GM12891 (cell line): ENCODE measurements at regions not wholly inside any gene's neighbourhood (a gene's known extent, or its start where the extent isn't known, plus 50 kb on each side); places are given as distances from the start of the nearest gene placed in this dataset.

Experiments
- DNase-seq: peaks from one replicate; pipeline ENCODE4 v3.0.0; 2011; ENCODE audit warnings: low spot score; ENCODE audit not compliant: insufficient read length
- FAIRE-seq: peaks from 2 replicates; lab custom pipeline; 2011; peaks lifted over from hg19 to GRCh38; lab: Jason Lieb, UNC
- PAX5 ChIP-seq: IDR thresholded peaks from 2 replicates; pipeline ENCODE4 v1.6.1; 2011; ENCODE audit warnings: low read length, moderate library complexity, mild to moderate bottlenecking; ENCODE audit not compliant: insufficient read depth, severe bottlenecking
- POLR2A ChIP-seq: IDR thresholded peaks from 2 replicates; pipeline ENCODE4 v1.6.1; 2011; ENCODE audit warnings: low read depth, low read length, control low read depth
- POLR2AphosphoS5 ChIP-seq: IDR thresholded peaks from 2 replicates; pipeline ENCODE4 v1.6.1; 2011; ENCODE audit warnings: low read depth, low read length, control low read depth
- POU2F2 ChIP-seq: IDR thresholded peaks from 2 replicates; pipeline ENCODE4 v1.6.1; 2011; ENCODE audit warnings: low read depth, mild to moderate bottlenecking, control low read depth, low read length, moderate library complexity
- SPI1 ChIP-seq: IDR thresholded peaks from 2 replicates; pipeline ENCODE4 v1.6.1; 2011; ENCODE audit warnings: low read depth, low read length, control low read depth
- TAF1 ChIP-seq: IDR thresholded peaks from 2 replicates; pipeline ENCODE4 v1.6.1; 2011; ENCODE audit warnings: low read depth, low read length, control low read depth

GRCh38 chrX:19172741-19173140 is 50.5 kb upstream of the ADGRG2 start:
- no peak for FAIRE-seq
- TF ChIP-seq TAF1 (no peak), POU2F2 (no peak), SPI1 (no peak), POLR2A (no peak), POLR2AphosphoS5 (no peak), PAX5 (no peak)
- no peak for DNase-seq

DNA sequence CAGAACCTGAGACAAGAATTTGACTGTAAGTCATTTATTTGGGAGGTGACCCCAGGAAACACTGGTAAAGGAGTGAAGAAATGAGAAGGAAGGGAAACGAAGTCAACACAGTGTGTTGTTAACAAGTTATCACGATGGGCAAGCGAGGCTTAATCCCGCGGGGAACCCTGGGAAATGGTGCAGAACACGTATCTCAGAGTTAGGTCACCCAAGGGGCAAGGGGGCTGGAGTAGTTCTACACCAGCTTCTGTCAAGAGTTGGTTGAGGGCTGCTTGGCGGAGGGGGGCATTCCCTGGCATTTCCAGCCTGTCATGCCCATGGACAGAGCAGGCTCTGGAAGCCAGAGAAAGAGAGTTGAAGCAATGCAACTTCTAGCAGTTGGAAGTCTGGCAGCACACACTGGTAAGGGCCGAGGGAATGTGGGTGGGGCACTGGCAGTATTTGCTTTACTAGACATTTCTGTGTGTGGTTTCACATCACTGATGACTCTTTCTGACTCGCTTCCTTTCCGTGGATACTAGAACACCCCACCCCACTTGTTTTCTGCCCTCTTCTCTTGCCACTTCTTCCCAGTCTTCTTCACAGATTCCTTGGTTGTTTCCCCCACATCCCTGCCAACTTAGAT is 52.2 kb upstream of the ADGRG2 start:
- FAIRE-seq (no peak), DNase-seq (no peak)
- no peak for TF ChIP-seq POLR2AphosphoS5
- no peak for TF ChIP-seq POLR2A
- no peak for TF ChIP-seq POU2F2

GRCh38 chrX:19176901-19177630 is 54.8 kb upstream of the ADGRG2 start:
- DNase-seq (no peak), FAIRE-seq (no peak)
- TF ChIP-seq POU2F2 (no peak), TAF1 (no peak), PAX5 (no peak), POLR2A (no peak), POLR2AphosphoS5 (no peak)

DNA sequence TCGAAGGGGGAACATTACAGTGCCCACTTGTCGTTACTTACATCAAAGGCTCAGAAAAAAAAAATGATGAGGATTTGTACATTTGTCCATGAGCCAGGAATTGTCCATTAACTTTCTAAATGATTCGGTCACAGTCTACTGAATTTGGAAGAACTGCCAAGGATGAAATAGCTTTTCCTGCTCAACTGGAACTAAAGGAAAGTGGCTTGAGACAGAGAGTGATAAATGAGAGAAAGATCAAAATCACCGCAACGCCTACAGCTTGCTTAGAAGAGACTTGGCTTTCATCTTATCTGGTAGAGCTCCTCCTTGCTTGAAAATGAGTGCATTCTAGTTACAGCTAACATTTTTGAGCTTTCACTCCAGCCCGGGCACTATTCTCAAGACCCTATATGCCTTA is 55.5 kb upstream of the ADGRG2 start:
- FAIRE-seq (no peak), DNase-seq (no peak)
- TF ChIP-seq PAX5 = no peak
- TF ChIP-seq TAF1 = no peak
- no peak for TF ChIP-seq SPI1
- TF ChIP-seq POLR2AphosphoS5 = no peak
- TF ChIP-seq POLR2A = no peak
- no peak for TF ChIP-seq POU2F2

DNA sequence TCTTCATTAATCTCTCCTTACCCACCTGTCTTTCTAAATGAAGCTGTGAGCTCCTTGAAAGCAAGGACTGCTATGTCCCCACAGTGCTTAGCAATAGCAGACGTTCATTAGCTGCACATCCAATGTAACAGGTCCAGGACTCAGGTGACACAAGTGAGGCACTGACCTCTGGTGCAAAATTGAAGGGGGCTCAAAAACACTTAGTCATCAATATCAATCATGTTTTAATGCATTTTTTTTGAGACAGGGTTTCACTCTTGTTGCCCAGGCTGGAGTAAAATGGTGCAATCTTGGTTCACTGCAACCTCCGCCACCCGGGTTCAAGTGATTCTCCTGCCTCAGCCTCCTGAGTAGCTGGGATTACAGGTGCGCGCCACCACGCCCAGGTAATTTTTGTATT is 56.1 kb upstream of the ADGRG2 start:
- DNase-seq = no peak
- TF ChIP-seq POU2F2 (no peak), POLR2AphosphoS5 (no peak), TAF1 (no peak), SPI1 (no peak), PAX5 (no peak), POLR2A (no peak)
- no peak for FAIRE-seq

DNA sequence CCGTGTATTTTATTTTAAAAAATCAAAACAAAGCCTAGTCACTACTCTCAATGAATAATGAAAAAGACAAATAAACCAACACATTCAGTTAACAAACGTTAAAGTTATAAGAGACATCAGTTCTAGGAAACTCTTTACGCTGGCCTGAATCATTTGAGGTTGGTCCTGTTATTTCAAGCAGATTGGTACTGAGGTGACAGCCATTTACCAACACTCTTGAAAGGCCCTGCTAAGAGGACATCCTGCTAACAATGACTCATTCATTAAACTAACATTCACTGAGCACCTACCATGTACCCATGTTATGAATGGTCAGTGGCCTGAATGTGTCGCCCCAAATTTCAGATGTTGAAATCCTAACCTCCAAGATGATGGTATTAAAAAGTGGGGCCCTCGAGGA is 57.1 kb upstream of the ADGRG2 start:
- TF ChIP-seq TAF1 (no peak), PAX5 (no peak), SPI1 (no peak), POLR2A (no peak), POLR2AphosphoS5 (no peak), POU2F2 (no peak)
- DNase-seq (no peak), FAIRE-seq (no peak)

GRCh38 chrX:19181345-19181744 is 59.1 kb upstream of the ADGRG2 start:
- FAIRE-seq (no peak), DNase-seq (no peak)
- TF ChIP-seq SPI1 = no peak
- no peak for TF ChIP-seq PAX5
- no peak for TF ChIP-seq POU2F2
- no peak for TF ChIP-seq TAF1
- TF ChIP-seq POLR2AphosphoS5 = no peak
- TF ChIP-seq POLR2A = no peak

- TF ChIP-seq PAX5 (no peak), POLR2A (no peak), TAF1 (no peak), POLR2AphosphoS5 (no peak), POU2F2 (no peak), SPI1 (no peak)
- no peak for FAIRE-seq
- no peak for DNase-seq
Observed at GRCh38 chrX:19182785-19183184, 60.5 kb upstream of the ADGRG2 start.

DNA sequence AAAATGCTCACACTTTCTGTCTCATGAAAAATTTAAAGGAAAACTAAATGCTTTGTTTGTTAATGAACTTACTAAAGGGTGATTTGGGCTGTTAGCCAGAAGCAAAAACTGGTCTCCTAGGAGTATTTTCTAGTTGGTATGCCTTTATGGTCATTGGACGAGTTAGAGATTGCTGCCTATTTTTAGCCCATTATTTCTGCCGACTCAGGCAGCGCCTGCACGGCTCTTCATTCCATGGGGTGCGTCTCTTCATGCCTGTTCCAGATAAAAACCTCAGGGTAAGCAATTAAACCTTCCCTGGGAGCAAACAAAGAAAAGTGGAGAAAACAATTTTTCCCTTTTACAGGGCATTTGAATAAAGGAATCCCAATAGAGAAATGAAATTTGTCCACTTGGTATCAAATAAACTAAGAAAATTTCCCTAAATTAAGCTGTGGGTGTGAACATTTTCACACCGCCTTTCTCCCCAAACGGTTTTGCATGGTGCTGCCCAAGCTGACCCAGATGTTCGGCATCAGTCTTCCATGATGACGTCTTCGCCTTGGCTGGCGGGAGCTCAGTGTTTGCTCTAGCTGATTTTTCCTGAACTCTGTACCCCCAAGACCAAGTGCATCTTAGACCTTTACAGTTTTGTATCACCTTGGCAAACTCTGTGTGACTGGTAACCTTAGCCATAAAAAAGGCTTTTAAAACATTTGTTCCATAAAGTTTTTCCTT is 61.7 kb upstream of the ADGRG2 start:
- no peak for DNase-seq
- FAIRE-seq = no peak
- no peak for TF ChIP-seq POLR2A
- TF ChIP-seq TAF1 = no peak
- TF ChIP-seq SPI1 = no peak
- no peak for TF ChIP-seq PAX5

- no peak for TF ChIP-seq SPI1
- no peak for TF ChIP-seq TAF1
- TF ChIP-seq POLR2AphosphoS5 = no peak
- TF ChIP-seq POLR2A = no peak
- no peak for TF ChIP-seq POU2F2
- no peak for TF ChIP-seq PAX5
- DNase-seq = no peak
- FAIRE-seq = no peak
Observed at GRCh38 chrX:19188566-19188965, 66.3 kb upstream of the ADGRG2 start.
